NOMO-1 (cell line): ENCODE measurements at regions not wholly inside any gene's neighbourhood (a gene's known extent, or its start where the extent isn't known, plus 50 kb on each side); places are given as distances from the start of the nearest gene placed in this dataset.

Experiments
- DNase-seq, 2 experiments: peaks; one replicate each; lab custom pipeline; 2025; ENCODE audit not compliant: unreplicated experiment in 2 of 2; lab: John Stamatoyannopoulos, UW

GRCh38 chr13:102940143-102940542 lies 94.3 kb downstream of the ERCC5 start:
- DNase-seq: no peak

GRCh38 chr13:102935896-102936321 lies 90.1 kb downstream of the ERCC5 start:
- DNase-seq: no peak

- DNase-seq: no peak
Observed at GRCh38 chr13:102933523-102933922, 87.7 kb downstream of the ERCC5 start.

GRCh38 chr13:102933122-102933521 lies 87.3 kb downstream of the ERCC5 start:
- no peak for DNase-seq

- no peak for DNase-seq
Observed at GRCh38 chr13:102932331-102932730, 86.5 kb downstream of the ERCC5 start.

- no peak for DNase-seq
Observed at GRCh38 chr13:102930566-102930965, 84.7 kb downstream of the ERCC5 start.

- DNase-seq: no peak
Observed at GRCh38 chr13:102928941-102929675, 83.3 kb downstream of the ERCC5 start.
